T-cell (primary cell): ENCODE measurements at regions not wholly inside any gene's neighbourhood (a gene's known extent, or its start where the extent isn't known, plus 50 kb on each side); places are given as distances from the start of the nearest gene placed in this dataset.

ENCODE experiments used
- ATAC-seq, 4 experiments: fragments of 200-7000 bp in 3 of 4; fragments of 150-1000 bp in 1 of 4; cut with Tn5 transposase; replicated peaks in 1 of 4; 1 replicate in 3 of 4; 2 replicates in 1 of 4; pipeline ENCODE4 v1.10.0; 2021; ENCODE audit warnings: moderate library complexity in 3 of 4, mild to moderate bottlenecking in 2 of 4, moderate number of reproducible peaks in 1 of 4
- CTCF ChIA-PET, 2 donors: fragments of 300-600 bp; sonication (Branson Sonifier 250); formaldehyde crosslinking; loops; one replicate each; lab custom pipeline; 2022; ENCODE audit warnings: antibody characterized with exemption in 2 of 2; lab: Charles Lee
- POLR2A ChIA-PET, 2 donors: fragments of 300-600 bp; sonication (Branson Sonifier 250); formaldehyde crosslinking; loops; one replicate each; lab custom pipeline; 2022; ENCODE audit warnings: antibody characterized with exemption in 2 of 2; lab: Charles Lee
- DNase-seq, 35 experiments: peaks; one replicate each; pipeline versions ENCODE4 v3.0.0 to v3.0.0-alpha.2; 2013 to 2023
- H3K27ac ChIP-seq: one replicate; pipeline ENCODE4 v1.5.1; 2013; ENCODE audit warnings: low read length
- H3K27me3 ChIP-seq, 2 experiments: replicated peaks in 1 of 2; 1 replicate in 1 of 2; 2 replicates in 1 of 2; pipeline versions ENCODE4 v1.6.1 to v1.7.0; 2013; ENCODE audit warnings: low read length in 1 of 2, mixed read lengths in 1 of 2; ENCODE audit not compliant: control insufficient read depth in 2 of 2, insufficient read depth in 2 of 2; ENCODE audit errors: extremely low read depth in 1 of 2
- H3K36me3 ChIP-seq, 2 donors: 1 replicate in 1 of 2; 2 replicates in 1 of 2; pipeline versions ENCODE4 v1.6.1 to v1.7.0; 2013; ENCODE audit warnings: low read length in 1 of 2; ENCODE audit not compliant: control insufficient read depth in 2 of 2, insufficient read depth in 1 of 2; ENCODE audit errors: extremely low read depth in 1 of 2
- H3K4me1 ChIP-seq, 2 experiments: 1 replicate in 1 of 2; 2 replicates in 1 of 2; pipeline versions ENCODE4 v1.6.1 to v1.7.0; 2013; ENCODE audit warnings: low read length in 2 of 2, mixed read lengths in 1 of 2; ENCODE audit not compliant: insufficient read depth in 2 of 2, control insufficient read depth in 1 of 2; ENCODE audit errors: extremely low read depth in 1 of 2
- H3K4me3 ChIP-seq, 2 donors: 1 replicate in 1 of 2; 2 replicates in 1 of 2; pipeline versions ENCODE4 v1.5.1 to v1.7.0; 2013; ENCODE audit warnings: mild to moderate bottlenecking in 2 of 2, low read length in 1 of 2, moderate library complexity in 1 of 2; ENCODE audit not compliant: control insufficient read depth in 1 of 2; ENCODE audit errors: extremely low read depth in 1 of 2
- H3K9me3 ChIP-seq: 2 replicates; pipeline ENCODE4 v1.7.0; 2013
- H3K27ac Mint-ChIP-seq, 2 donors: one replicate each; pipeline ENCODE4 v1.8.0; 2020 to 2021; ENCODE audit warnings: mild to moderate bottlenecking in 2 of 2, mixed read lengths in 2 of 2
- H3K27me3 Mint-ChIP-seq, 2 donors: one replicate each; pipeline ENCODE4 v1.8.0; 2021 to 2022; ENCODE audit warnings: mixed read lengths in 2 of 2
- H3K36me3 Mint-ChIP-seq: one replicate; pipeline ENCODE4 v1.8.0; 2021; ENCODE audit warnings: mixed read lengths
- H3K4me1 Mint-ChIP-seq, 3 donors: one replicate each; pipeline ENCODE4 v1.8.0; 2020 to 2022; ENCODE audit warnings: mixed read lengths in 3 of 3, mild to moderate bottlenecking in 1 of 3
- H3K4me3 Mint-ChIP-seq, 3 donors: one replicate each; pipeline ENCODE4 v1.8.0; 2020 to 2022; ENCODE audit warnings: mild to moderate bottlenecking in 3 of 3, mixed read lengths in 3 of 3, moderate library complexity in 3 of 3
- H3K9me3 Mint-ChIP-seq, 3 donors: one replicate each; pipeline ENCODE4 v1.8.0; 2020 to 2022; ENCODE audit warnings: mixed read lengths in 3 of 3
- WGBS: methylation state at CpG from one replicate; pipeline ENCODE4 v1.1.5; 2013; ENCODE audit warnings: missing lambda C conversion rate; ENCODE audit not compliant: insufficient coverage; 5-methylcytosine and 5-hydroxymethylcytosine counted together

GRCh38 chr4:152128356-152128755 lies 367.5 kb upstream of the GATB start:
- Histone ChIP-seq H3K36me3 (no peaks in the 10 kb centered on the region), H3K9me3 (no peaks in the 10 kb centered on the region), H3K4me1 (no peaks in the 10 kb centered on the region), H3K4me3 (no peak overlapping the region), H3K27ac (no peak overlapping the region), H3K27me3 (no peaks in the 10 kb centered on the region)
- no CpG with 5 or more reads among the region's 1 CpG for WGBS
- ChIA-PET POLR2A (interaction anchor here in 1 of 2 donors (0.6 kb wide), 1 partner anchor 35 kb away, joined by 3 read pairs; no protein-coding TSS in a partner anchor), CTCF (no interaction called here)
- ATAC-seq (no peak), DNase-seq (no peak)
- H3K4me1 Mint-ChIP-seq = peaks cover 27 to 41% (median 40%) of the 10 kb centered on the region in 3 donors
- no peak overlapping the region for H3K27ac Mint-ChIP-seq
- H3K36me3 Mint-ChIP-seq = peaks cover 13% of the 10 kb centered on the region
- no peak overlapping the region for H3K4me3 Mint-ChIP-seq
- no peaks in the 10 kb centered on the region for H3K27me3 Mint-ChIP-seq
- H3K9me3 Mint-ChIP-seq = peaks cover 0 to 28% (median 23%) of the 10 kb centered on the region in 3 donors

GRCh38 chr4:152126238-152126637 lies 365.4 kb upstream of the GATB start:
- peak in 2 of 4 experiments; percentile 51 to 55 for ATAC-seq
- no peak overlapping the region for H3K4me3 Mint-ChIP-seq
- H3K4me1 Mint-ChIP-seq = peaks cover 25 to 40% (median 34%) of the 10 kb centered on the region in 3 donors
- peaks cover 7% of the 10 kb centered on the region for H3K9me3 ChIP-seq
- no peaks in the 10 kb centered on the region for H3K27me3 Mint-ChIP-seq
- no peaks in the 10 kb centered on the region for H3K4me1 ChIP-seq
- DNase-seq = no peak
- H3K36me3 ChIP-seq = no peaks in the 10 kb centered on the region
- peak overlapping the region; percentile 0 to 25 for H3K27ac Mint-ChIP-seq
- H3K36me3 Mint-ChIP-seq = peaks cover 19% of the 10 kb centered on the region
- CTCF ChIA-PET = no interaction called here
- no peak overlapping the region for H3K27ac ChIP-seq
- WGBS = no CpG with 5 or more reads among the region's 2 CpGs
- no peaks in the 10 kb centered on the region for H3K27me3 ChIP-seq
- POLR2A ChIA-PET = no interaction called here
- no peak overlapping the region for H3K4me3 ChIP-seq
- H3K9me3 Mint-ChIP-seq = peaks cover 5 to 40% (median 23%) of the 10 kb centered on the region in 3 donors

GRCh38 chr4:152118819-152119553 lies 358.2 kb upstream of the GATB start:
- H3K4me3 Mint-ChIP-seq = no peak overlapping the region
- ChIA-PET CTCF (no interaction called here), POLR2A (no interaction called here)
- no peak for DNase-seq
- peaks cover 5 to 15% (median 10%) of the 10 kb centered on the region in 3 donors for H3K9me3 Mint-ChIP-seq
- WGBS = 95% methylated on average over 10 of the region's 12 CpGs
- Histone ChIP-seq H3K27me3 (no peaks in the 10 kb centered on the region), H3K4me1 (peaks cover 16 to 38% of the 10 kb centered on the region in 2 experiments), H3K9me3 (peaks cover 7% of the 10 kb centered on the region), H3K27ac (no peak overlapping the region), H3K36me3 (no peaks in the 10 kb centered on the region), H3K4me3 (no peak overlapping the region)
- peaks cover 9% of the 10 kb centered on the region for H3K36me3 Mint-ChIP-seq
- peak overlapping the region in 1 of 2 donors; percentile 28 for H3K27ac Mint-ChIP-seq
- peaks cover 40 to 46% (median 45%) of the 10 kb centered on the region in 3 donors for H3K4me1 Mint-ChIP-seq
- no peak for ATAC-seq
- H3K27me3 Mint-ChIP-seq = no peaks in the 10 kb centered on the region

GRCh38 chr4:152117933-152118507 lies 357.2 kb upstream of the GATB start:
- H3K9me3 ChIP-seq = peaks cover 7% of the 10 kb centered on the region
- Mint-ChIP-seq H3K4me1 (peaks cover 50 to 54% (median 54%) of the 10 kb centered on the region in 3 donors), H3K27ac (peak overlapping the region; percentile 53 to 98), H3K36me3 (peaks cover 6% of the 10 kb centered on the region), H3K4me3 (no peak overlapping the region), H3K9me3 (peaks cover 5 to 8% (median 8%) of the 10 kb centered on the region in 3 donors), H3K27me3 (no peaks in the 10 kb centered on the region)
- H3K36me3 ChIP-seq = no peaks in the 10 kb centered on the region
- ATAC-seq = no peak
- ChIA-PET CTCF (no interaction called here), POLR2A (no interaction called here)
- no peak overlapping the region for H3K27ac ChIP-seq
- peaks cover 16 to 42% of the 10 kb centered on the region in 2 experiments for H3K4me1 ChIP-seq
- H3K27me3 ChIP-seq = no peaks in the 10 kb centered on the region
- 81% methylated on average over 4 of the region's 8 CpGs for WGBS
- DNase-seq = no peak
- no peak overlapping the region for H3K4me3 ChIP-seq

GRCh38 chr4:152117520-152117919 lies 356.7 kb upstream of the GATB start:
- Histone ChIP-seq H3K36me3 (no peaks in the 10 kb centered on the region), H3K9me3 (peaks cover 5% of the 10 kb centered on the region), H3K4me3 (no peak overlapping the region), H3K27ac (no peak overlapping the region), H3K27me3 (no peaks in the 10 kb centered on the region), H3K4me1 (peaks cover 16 to 42% of the 10 kb centered on the region in 2 experiments)
- Mint-ChIP-seq H3K36me3 (peaks cover 3% of the 10 kb centered on the region), H3K9me3 (peaks cover 5 to 8% (median 5%) of the 10 kb centered on the region in 3 donors), H3K27me3 (no peaks in the 10 kb centered on the region), H3K4me1 (peaks cover 55 to 59% (median 59%) of the 10 kb centered on the region in 3 donors), H3K27ac (peak overlapping the region; percentile 98), H3K4me3 (peak overlapping the region in 1 of 3 donors; percentile 73)
- 94% methylated on average over 3 of the region's 6 CpGs for WGBS
- DNase-seq (no peak), ATAC-seq (no peak)
- ChIA-PET POLR2A (no interaction called here), CTCF (no interaction called here)

- H3K4me1 ChIP-seq = peaks cover 16 to 46% of the 10 kb centered on the region in 2 experiments
- Mint-ChIP-seq H3K4me1 (peaks cover 60 to 64% (median 64%) of the 10 kb centered on the region in 3 donors), H3K27me3 (no peaks in the 10 kb centered on the region), H3K9me3 (peaks cover under 1 to 8% (median under 1%) of the 10 kb centered on the region in 3 donors), H3K4me3 (peak overlapping the region; percentile 73 to 76 (median 74)), H3K36me3 (peaks cover under 1% of the 10 kb centered on the region), H3K27ac (peak overlapping the region; percentile 98)
- DNase-seq = no peak
- no peaks in the 10 kb centered on the region for H3K27me3 ChIP-seq
- ATAC-seq = no peak
- POLR2A ChIA-PET = no interaction called here
- no peaks in the 10 kb centered on the region for H3K36me3 ChIP-seq
- CTCF ChIA-PET = no interaction called here
- H3K9me3 ChIP-seq = peaks cover under 1% of the 10 kb centered on the region
- H3K4me3 ChIP-seq = no peak overlapping the region
- 100% methylated on average over 2 of the region's 3 CpGs for WGBS
- H3K27ac ChIP-seq = peak overlapping the region; percentile 89
These were observed 356.2 kb upstream of the GATB start for GRCh38 chr4:152117054-152117453.
